A549 (cell line): ENCODE measurements at regions not wholly inside any gene's neighbourhood (a gene's known extent, or its start where the extent isn't known, plus 50 kb on each side); places are given as distances from the start of the nearest gene placed in this dataset.
A peak's percentile ranks its signal among the peaks of the same experiment; 100 is the strongest.

Source experiments
- ATAC-seq, 2 experiments: fragments of 200-7000 bp in 1 of 2; fragments of >200 bp in 1 of 2; cut with Nextera tagmentation in 1 of 2; cut with Tn5 transposase in 1 of 2; 3 replicates each; pipeline versions ENCODE4 v1.8.0 to v1.9.1; 2018 to 2020; ENCODE audit warnings: mild to moderate bottlenecking in 1 of 2, moderate library complexity in 1 of 2
- CTCF ChIA-PET: fragments of 300-600 bp; sonication (Branson Sonifier 250); formaldehyde crosslinking; extraction: SDS; loops from one replicate; lab custom pipeline; 2021; ENCODE audit warnings: antibody characterized with exemption, inconsistent platforms; lab: Yijun Ruan, JAX
- POLR2A ChIA-PET: fragments of 350-600 bp; formaldehyde crosslinking; extraction: SDS; loops from one replicate; lab custom pipeline; 2021; ENCODE audit warnings: antibody characterized with exemption, inconsistent platforms; lab: Yijun Ruan, JAX
- DNase-seq, 2 experiments: peaks; one replicate each; pipeline versions ENCODE4 v3.0.0 to v3.0.0-alpha.2; 2011 to 2016; ENCODE audit warnings: low read depth in 1 of 2, low spot score in 1 of 2
- FAIRE-seq: peaks from 2 replicates; lab custom pipeline; 2011; peaks lifted over from hg19 to GRCh38; lab: Jason Lieb, UNC
- H3K27ac ChIP-seq, 2 experiments: fragments of >200 bp; sonication (Bioruptor Twin); formaldehyde crosslinking; 3 replicates each; pipeline ENCODE4 v1.5.1; 2016 to 2017
- H3K4me1 ChIP-seq: fragments of >200 bp; sonication (Bioruptor Twin); formaldehyde crosslinking; 3 replicates; pipeline ENCODE4 v1.6.1; 2016
- H3K4me2 ChIP-seq: fragments of >200 bp; sonication (Bioruptor Twin); formaldehyde crosslinking; 3 replicates; pipeline ENCODE4 v1.6.1; 2016
- H3K4me3 ChIP-seq: fragments of >200 bp; sonication (Bioruptor Twin); formaldehyde crosslinking; 3 replicates; pipeline ENCODE4 v1.5.1; 2016
- H3K9me3 ChIP-seq: fragments of >200 bp; sonication (Bioruptor Twin); formaldehyde crosslinking; 3 replicates; pipeline ENCODE4 v1.6.1; 2016
- CBX8 ChIP-seq: fragments of 200-600 bp; sonication (generic); IDR thresholded peaks from 2 replicates; pipeline ENCODE4 v1.6.1; 2016
- CEBPB ChIP-seq, 2 experiments: fragments of >200 bp in 1 of 2; sonication (Bioruptor Twin) in 1 of 2; formaldehyde crosslinking in 1 of 2; IDR thresholded peaks; 2 replicates each; pipeline ENCODE4 v1.6.1; 2012 to 2016
- CHD2 ChIP-seq: fragments of 150-350 bp; IDR thresholded peaks from 2 replicates; pipeline ENCODE4 v1.6.1; 2014; ENCODE audit warnings: low read length; ENCODE audit not compliant: partially characterized antibody
- EHF ChIP-seq: fragments of 250-450 bp; sonication (Bioruptor Pico); IDR thresholded peaks from 2 replicates; pipeline ENCODE4 v1.5.0; 2020; ENCODE audit warnings: mild to moderate bottlenecking
- EHMT2 ChIP-seq: fragments of 200-600 bp; sonication (generic); IDR thresholded peaks from 2 replicates; pipeline ENCODE4 v1.6.1; 2016; ENCODE audit warnings: antibody characterized with exemption, low read depth, mild to moderate bottlenecking, moderate library complexity
- EP300 ChIP-seq, 2 experiments: fragments of >200 bp; sonication (Bioruptor Twin); formaldehyde crosslinking; IDR thresholded peaks; 2 replicates in 1 of 2; 3 replicates in 1 of 2; pipeline ENCODE4 v1.6.1; 2016 to 2017
- ESRRA ChIP-seq: fragments of 150-350 bp; IDR thresholded peaks from 2 replicates; pipeline ENCODE4 v1.6.1; 2014; ENCODE audit warnings: mild to moderate bottlenecking, low read length, borderline replicate concordance
- FOSB ChIP-seq: fragments of 250-450 bp; sonication (Bioruptor Pico); IDR thresholded peaks from 2 replicates; pipeline ENCODE4 v1.5.0; 2020; ENCODE audit warnings: mild to moderate bottlenecking, moderate library complexity
- FOSL2 ChIP-seq, 2 experiments: fragments of 450-650 bp in 1 of 2; fragments of >200 bp in 1 of 2; sonication (Bioruptor Twin) in 1 of 2; formaldehyde crosslinking; IDR thresholded peaks; 2 replicates each; pipeline versions ENCODE4 v1.5.0 to v1.6.1; 2016 to 2020; ENCODE audit warnings: mild to moderate bottlenecking in 1 of 2, moderate library complexity in 1 of 2
- GATA3 ChIP-seq: IDR thresholded peaks from 2 replicates; pipeline ENCODE4 v1.6.1; 2012; ENCODE audit warnings: borderline replicate concordance
- HEYL ChIP-seq: fragments of 250-450 bp; sonication (Bioruptor Pico); IDR thresholded peaks from 2 replicates; pipeline ENCODE4 v1.8.0; 2021; ENCODE audit warnings: mild to moderate bottlenecking, moderate library complexity
- HOXB13 ChIP-seq: fragments of 250-450 bp; sonication (Bioruptor Pico); IDR thresholded peaks from 2 replicates; pipeline ENCODE4 v1.5.0; 2020; ENCODE audit warnings: low read depth, mild to moderate bottlenecking, moderate library complexity
- HOXB5 ChIP-seq: fragments of 250-450 bp; sonication (Bioruptor Pico); IDR thresholded peaks from 2 replicates; pipeline ENCODE4 v1.5.0; 2020; ENCODE audit warnings: mild to moderate bottlenecking, moderate library complexity
- KDM5A ChIP-seq: fragments of 200-600 bp; sonication (generic); IDR thresholded peaks from 2 replicates; pipeline ENCODE4 v1.6.1; 2016; ENCODE audit warnings: antibody characterized with exemption, mild to moderate bottlenecking
- MAFK ChIP-seq: fragments of 450-650 bp; IDR thresholded peaks from 2 replicates; pipeline ENCODE4 v1.6.1; 2014; ENCODE audit not compliant: partially characterized antibody
- MAZ ChIP-seq: fragments of 150-350 bp; IDR thresholded peaks from 2 replicates; pipeline ENCODE4 v1.6.1; 2014; ENCODE audit warnings: antibody characterized with exemption, low read depth, low read length, borderline replicate concordance
- MYC ChIP-seq: IDR thresholded peaks from 2 replicates; pipeline ENCODE4 v1.6.1; 2012; ENCODE audit warnings: mild to moderate bottlenecking, inconsistent platforms, low read length, improper control_type of control experiment, borderline replicate concordance
- NPAS2 ChIP-seq: fragments of 250-450 bp; sonication (Bioruptor Pico); IDR thresholded peaks from 2 replicates; pipeline ENCODE4 v1.8.0; 2022; ENCODE audit warnings: mild to moderate bottlenecking, moderate library complexity, borderline replicate concordance
- NR3C1 ChIP-seq: fragments of >200 bp; sonication (Bioruptor Twin); formaldehyde crosslinking; IDR thresholded peaks from 3 replicates; pipeline ENCODE4 v1.6.1; 2017
- POLR2A ChIP-seq: IDR thresholded peaks from 2 replicates; pipeline ENCODE4 v1.6.1; 2012; ENCODE audit warnings: mild to moderate bottlenecking, low read length
- RFX5 ChIP-seq: fragments of 450-650 bp; IDR thresholded peaks from 2 replicates; pipeline ENCODE4 v1.7.1; 2014; ENCODE audit warnings: antibody characterized with exemption, mild to moderate bottlenecking, moderate library complexity
- SREBF2 ChIP-seq: fragments of 450-650 bp; IDR thresholded peaks from 2 replicates; pipeline ENCODE4 v1.6.1; 2014; ENCODE audit warnings: mild to moderate bottlenecking, moderate library complexity
- TP53 ChIP-seq: fragments of 250-450 bp; sonication (Bioruptor Pico); IDR thresholded peaks from 2 replicates; pipeline ENCODE4 v1.5.0; 2021; ENCODE audit warnings: mild to moderate bottlenecking, moderate library complexity
- ZC3H11A ChIP-seq: fragments of 450-650 bp; IDR thresholded peaks from 2 replicates; pipeline ENCODE4 v1.6.1; 2014; ENCODE audit warnings: antibody characterized with exemption, mild to moderate bottlenecking
- ZSCAN20 ChIP-seq: fragments of 250-450 bp; sonication (Bioruptor Pico); IDR thresholded peaks from 2 replicates; pipeline ENCODE4 v1.8.0; 2022; ENCODE audit warnings: mild to moderate bottlenecking, moderate library complexity
- WGBS: methylation state at CpG from one replicate; pipeline ENCODE4 v1.1.6; 2017; ENCODE audit errors: missing lambda C conversion rate; 5-methylcytosine and 5-hydroxymethylcytosine counted together
- TF ChIP-seq, protein P1 (sequence below): fragments of >200 bp; sonication (Bioruptor Twin); formaldehyde crosslinking; IDR thresholded peaks from 3 replicates; pipeline ENCODE4 v1.5.1; 2016
- TF ChIP-seq, protein P2 (sequence below): fragments of 250-450 bp; sonication (Bioruptor Pico); IDR thresholded peaks from 2 replicates; pipeline ENCODE4 v1.5.0; 2021; ENCODE audit warnings: mild to moderate bottlenecking, moderate library complexity, borderline replicate concordance

DNA sequence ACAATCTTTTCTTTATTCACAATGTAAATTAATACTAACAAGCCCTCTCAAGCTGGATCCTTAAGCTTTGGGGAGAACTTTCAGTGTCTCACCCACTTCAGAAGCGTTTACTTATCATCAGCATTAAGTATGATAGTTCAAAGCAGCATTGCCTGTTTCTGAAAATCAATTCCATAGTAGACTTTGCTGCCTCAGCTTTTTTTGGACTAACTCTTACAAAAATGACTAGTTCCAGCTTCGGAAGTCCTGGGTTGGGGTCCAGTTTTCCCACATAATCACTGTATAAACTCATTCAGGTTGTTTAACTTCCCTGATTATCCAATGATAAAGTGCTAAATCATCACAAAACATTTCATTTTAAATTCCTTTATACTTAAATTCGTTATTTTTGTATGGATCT is 114.4 kb downstream of the NR2F2 start:
- ATAC-seq = no peak
- Histone ChIP-seq H3K4me1 (no peaks in the 10 kb centered on the region), H3K9me3 (no peaks in the 10 kb centered on the region), H3K27ac (no peak overlapping the region), H3K4me2 (no peak overlapping the region), H3K4me3 (no peak overlapping the region)
- ChIA-PET CTCF (interaction anchor here (0.9 to 1.1 kb wide), 2 partner anchors 9 to 30 kb away, joined by 3 read pairs; no protein-coding TSS in a partner anchor), POLR2A (no interaction called here)
- 2% methylated on average over 3 of the region's 3 CpGs for WGBS
- no peak for DNase-seq
- TF ChIP-seq RFX5 = no peak
- TF ChIP-seq MAFK = peak; percentile 88
- no peak for TF ChIP-seq MAZ
- FAIRE-seq = no peak

DNA sequence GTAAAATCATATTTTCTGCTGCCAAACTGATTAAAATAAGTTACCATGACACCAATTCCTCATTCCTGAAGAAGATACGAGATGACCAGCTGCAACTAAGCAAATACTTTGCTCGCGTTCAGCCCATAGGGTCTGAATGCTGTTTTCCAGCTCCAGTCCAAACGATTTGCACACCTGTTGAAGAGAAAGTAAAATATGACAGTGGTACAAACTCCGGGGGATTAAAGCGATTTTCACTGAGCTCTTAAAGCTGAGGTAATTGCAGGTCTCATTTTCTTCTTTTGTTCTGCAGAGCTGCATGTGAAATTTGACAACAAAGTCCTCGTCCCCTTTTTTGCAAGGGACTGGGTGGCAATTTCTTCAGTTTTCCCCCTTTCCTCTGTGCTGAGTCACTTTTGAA is 118.4 kb downstream of the NR2F2 start:
- no peak for TF ChIP-seq FOSB (CRISPR knock-in tag)
- no peak for TF ChIP-seq HOXB5 (CRISPR knock-in tag)
- TF ChIP-seq CEBPB (IDR thresholded peaks at IDR 0.05) = no peak
- no peak for TF ChIP-seq EHMT2
- no peak for TF ChIP-seq MAFK
- no peak for TF ChIP-seq CHD2
- no peak for TF ChIP-seq SREBF2
- TF ChIP-seq GATA3 = no peak
- no peak for TF ChIP-seq RFX5
- TF ChIP-seq HEYL (CRISPR knock-in tag) = no peak
- no peak for TF ChIP-seq MYC
- TF ChIP-seq EP300 (IDR thresholded peaks at IDR 0.05) = no peak
- no peak for TF ChIP-seq CBX8
- TF ChIP-seq NPAS2 (CRISPR knock-in tag) = no peak
- TF ChIP-seq NR3C1 = no peak
- TF ChIP-seq, protein P1, sequence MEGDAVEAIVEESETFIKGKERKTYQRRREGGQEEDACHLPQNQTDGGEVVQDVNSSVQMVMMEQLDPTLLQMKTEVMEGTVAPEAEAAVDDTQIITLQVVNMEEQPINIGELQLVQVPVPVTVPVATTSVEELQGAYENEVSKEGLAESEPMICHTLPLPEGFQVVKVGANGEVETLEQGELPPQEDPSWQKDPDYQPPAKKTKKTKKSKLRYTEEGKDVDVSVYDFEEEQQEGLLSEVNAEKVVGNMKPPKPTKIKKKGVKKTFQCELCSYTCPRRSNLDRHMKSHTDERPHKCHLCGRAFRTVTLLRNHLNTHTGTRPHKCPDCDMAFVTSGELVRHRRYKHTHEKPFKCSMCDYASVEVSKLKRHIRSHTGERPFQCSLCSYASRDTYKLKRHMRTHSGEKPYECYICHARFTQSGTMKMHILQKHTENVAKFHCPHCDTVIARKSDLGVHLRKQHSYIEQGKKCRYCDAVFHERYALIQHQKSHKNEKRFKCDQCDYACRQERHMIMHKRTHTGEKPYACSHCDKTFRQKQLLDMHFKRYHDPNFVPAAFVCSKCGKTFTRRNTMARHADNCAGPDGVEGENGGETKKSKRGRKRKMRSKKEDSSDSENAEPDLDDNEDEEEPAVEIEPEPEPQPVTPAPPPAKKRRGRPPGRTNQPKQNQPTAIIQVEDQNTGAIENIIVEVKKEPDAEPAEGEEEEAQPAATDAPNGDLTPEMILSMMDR = no peak
- TF ChIP-seq HOXB13 (CRISPR knock-in tag) = no peak
- ATAC-seq (no peak), FAIRE-seq (no peak), DNase-seq (no peak)
- ChIA-PET POLR2A (no interaction called here), CTCF (no interaction called here)
- no peak overlapping the region for H3K4me2 ChIP-seq
- no peaks in the 10 kb centered on the region for H3K9me3 ChIP-seq
- no peaks in the 10 kb centered on the region for H3K4me1 ChIP-seq
- WGBS = 15% methylated on average over 7 of the region's 7 CpGs
- H3K4me3 ChIP-seq = no peak overlapping the region
- no peak overlapping the region for H3K27ac ChIP-seq

DNA sequence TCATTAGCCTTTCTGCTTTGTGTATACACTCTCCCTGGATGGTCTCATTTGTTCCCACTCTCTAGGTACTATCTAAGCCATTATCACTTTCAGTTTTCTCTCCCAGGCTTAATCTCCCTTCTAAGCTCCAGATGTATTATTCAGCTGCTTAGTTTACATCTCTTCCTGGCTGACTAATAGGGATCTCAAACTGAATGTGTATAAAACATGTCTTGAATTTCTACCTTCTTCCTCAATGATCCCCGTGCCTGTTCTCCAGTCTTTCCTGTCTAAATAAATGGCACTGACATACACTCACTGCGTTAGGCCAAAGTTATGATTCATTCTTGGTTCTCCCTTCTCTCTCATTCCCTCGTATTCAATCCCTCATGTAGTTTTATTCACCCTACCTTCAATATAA is 127.3 kb downstream of the NR2F2 start:
- POLR2A ChIA-PET = no interaction called here
- DNase-seq (no peak), FAIRE-seq (no peak)
- no peaks in the 10 kb centered on the region for H3K4me1 ChIP-seq
- H3K9me3 ChIP-seq = no peaks in the 10 kb centered on the region
- H3K4me2 ChIP-seq = no peak overlapping the region
- under 1% methylated on average over 3 of the region's 3 CpGs for WGBS
- no peak overlapping the region for H3K4me3 ChIP-seq
- TF ChIP-seq FOSB (CRISPR knock-in tag) (no peak), RFX5 (no peak), KDM5A (no peak), TP53 (CRISPR knock-in tag) (no peak), POLR2A (no peak), HEYL (CRISPR knock-in tag) (no peak), ZSCAN20 (no peak), EHF (CRISPR knock-in tag) (no peak), MYC (no peak), ESRRA (no peak), FOSL2 (IDR thresholded peaks at IDR 0.05) (no peak), FOSL2 (CRISPR knock-in tag; IDR thresholded peaks at IDR 0.05) (no peak), ZC3H11A (no peak), EHMT2 (no peak), CHD2 (no peak), EP300 (IDR thresholded peaks at IDR 0.05) (no peak)
- TF ChIP-seq, protein P2, sequence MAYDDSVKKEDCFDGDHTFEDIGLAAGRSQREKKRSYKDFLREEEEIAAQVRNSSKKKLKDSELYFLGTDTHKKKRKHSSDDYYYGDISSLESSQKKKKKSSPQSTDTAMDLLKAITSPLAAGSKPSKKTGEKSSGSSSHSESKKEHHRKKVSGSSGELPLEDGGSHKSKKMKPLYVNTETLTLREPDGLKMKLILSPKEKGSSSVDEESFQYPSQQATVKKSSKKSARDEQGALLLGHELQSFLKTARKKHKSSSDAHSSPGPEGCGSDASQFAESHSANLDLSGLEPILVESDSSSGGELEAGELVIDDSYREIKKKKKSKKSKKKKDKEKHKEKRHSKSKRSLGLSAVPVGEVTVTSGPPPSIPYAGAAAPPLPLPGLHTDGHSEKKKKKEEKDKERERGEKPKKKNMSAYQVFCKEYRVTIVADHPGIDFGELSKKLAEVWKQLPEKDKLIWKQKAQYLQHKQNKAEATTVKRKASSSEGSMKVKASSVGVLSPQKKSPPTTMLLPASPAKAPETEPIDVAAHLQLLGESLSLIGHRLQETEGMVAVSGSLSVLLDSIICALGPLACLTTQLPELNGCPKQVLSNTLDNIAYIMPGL (CRISPR knock-in tag) = no peak
- TF ChIP-seq, protein P1 = no peak
- TF ChIP-seq, all 56 proteins: peak for 0
- CTCF ChIA-PET = interaction anchor here (1.8 kb wide), 1 partner anchor 130 kb away, joined by 4 read pairs; no protein-coding TSS in a partner anchor
- H3K27ac ChIP-seq = no peak overlapping the region
- no peak for ATAC-seq
